ENCODE measurements at regions not wholly inside any gene's neighbourhood (a gene's known extent, or its start where the extent isn't known, plus 50 kb on each side); places are given as distances from the start of the nearest gene placed in this dataset.

DNA sequence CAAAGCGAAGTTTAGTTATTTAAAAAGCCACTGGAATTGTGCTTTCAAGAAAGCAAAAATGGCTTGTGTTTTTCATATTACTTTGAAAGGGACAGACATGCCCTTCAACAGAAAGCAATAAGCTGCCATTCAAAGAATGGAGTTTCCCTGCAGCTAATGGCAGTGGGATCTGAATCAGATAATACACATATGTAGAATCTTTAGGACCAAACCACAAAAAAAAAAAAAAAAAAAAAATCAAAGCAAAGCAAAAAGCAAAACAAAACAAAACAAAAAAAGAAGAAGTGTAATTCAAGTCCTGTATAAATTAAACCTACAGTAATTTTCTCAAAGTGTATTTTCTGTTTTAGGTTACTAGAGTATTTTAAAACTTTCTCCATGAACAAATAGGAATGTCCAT, 63.6 kb upstream of the ZNF217 start:
- TF ChIP-seq GATA2 (IDR thresholded peaks at IDR 0.05; ENCODE audit: low read depth, low read length) (no peak), GATA3 (IDR thresholded peaks at IDR 0.05; ENCODE audit: low read depth, low read length) (no peak)

- TF ChIP-seq GATA2 (IDR thresholded peaks at IDR 0.05; ENCODE audit: low read depth, low read length), result no peak
- TF ChIP-seq GATA3 (IDR thresholded peaks at IDR 0.05; ENCODE audit: low read depth, low read length), result no peak
Observed at GRCh38 chr20:53656293-53657202, 62.9 kb upstream of the ZNF217 start.

DNA sequence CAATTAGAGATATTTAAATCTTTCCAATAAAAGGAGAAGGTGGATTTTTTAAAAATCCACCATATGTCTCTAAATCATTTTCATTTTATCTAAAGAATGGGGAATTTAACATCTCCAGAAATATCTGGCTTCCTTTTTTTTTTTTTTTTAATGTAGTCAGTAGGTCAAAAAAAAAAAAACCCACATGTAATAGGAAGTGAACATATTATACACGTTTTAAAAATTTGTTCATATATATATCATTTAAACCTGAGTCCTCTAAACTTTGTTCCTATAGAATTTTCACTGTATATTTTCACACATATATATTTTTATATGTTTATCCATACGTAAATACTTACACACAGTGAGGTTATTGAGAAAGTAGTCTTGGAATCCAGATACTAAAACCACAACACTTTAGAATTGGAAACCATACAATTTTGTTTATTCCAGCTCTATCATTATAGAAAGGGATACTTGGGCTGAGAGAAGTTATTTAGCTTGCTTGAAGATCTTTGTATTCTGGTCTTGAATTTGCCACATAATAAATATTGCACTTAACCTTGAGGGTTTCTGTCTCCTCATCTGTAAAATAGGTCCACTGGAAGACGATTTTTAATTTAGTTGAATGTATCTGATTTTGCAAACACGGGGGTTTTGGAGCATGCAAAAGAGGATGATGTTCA, 62.1 kb upstream of the ZNF217 start:
- TF ChIP-seq GATA3 (IDR thresholded peaks at IDR 0.05; ENCODE audit: low read depth, low read length), result no peak
- no peak for TF ChIP-seq GATA2 (IDR thresholded peaks at IDR 0.05; ENCODE audit: low read depth, low read length)

- TF ChIP-seq GATA2 (IDR thresholded peaks at IDR 0.05; ENCODE audit: low read depth, low read length) (no peak), GATA3 (IDR thresholded peaks at IDR 0.05; ENCODE audit: low read depth, low read length) (no peak)
Observed at GRCh38 chr20:53654932-53655624, 61.4 kb upstream of the ZNF217 start.

- no peak for TF ChIP-seq GATA3 (IDR thresholded peaks at IDR 0.05; ENCODE audit: low read depth, low read length)
- no peak for TF ChIP-seq GATA2 (IDR thresholded peaks at IDR 0.05; ENCODE audit: low read depth, low read length)
Observed at GRCh38 chr20:53652859-53653517, 59.3 kb upstream of the ZNF217 start.

DNA sequence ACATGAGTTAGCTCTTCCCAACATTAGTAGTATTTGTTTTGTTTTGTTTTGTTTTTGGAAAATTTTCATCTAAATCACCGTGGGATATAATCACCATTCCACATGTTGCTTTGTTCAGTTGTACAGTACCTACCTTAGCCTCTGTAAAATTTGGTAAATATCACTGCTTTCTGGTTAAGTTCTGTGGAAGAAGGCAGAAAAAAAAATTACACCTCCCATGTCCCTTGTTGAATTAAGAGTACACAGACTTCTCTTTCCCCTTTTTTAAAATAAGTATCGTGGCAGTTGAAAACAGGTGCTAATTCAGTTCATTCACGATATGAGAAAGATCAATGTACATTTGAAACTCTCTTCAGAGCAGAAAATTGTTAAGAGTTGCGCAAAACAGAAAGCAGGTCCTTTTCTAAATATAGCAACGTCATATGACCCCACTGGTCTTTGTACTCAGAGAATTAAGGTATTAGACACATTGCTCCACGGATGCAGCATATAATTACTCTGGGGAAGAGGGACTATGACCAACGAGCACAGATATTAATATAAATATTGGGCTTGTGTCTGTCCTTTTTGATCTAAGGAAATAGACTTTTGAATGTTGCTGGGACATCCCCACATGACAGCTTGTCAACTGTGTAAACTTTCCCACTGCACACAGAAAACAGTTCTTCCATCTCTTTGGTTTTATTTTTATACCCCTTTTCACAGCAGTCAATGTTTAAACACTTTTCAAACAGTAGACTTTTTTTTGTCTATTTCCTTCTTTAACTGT, 58.6 kb upstream of the ZNF217 start:
- TF ChIP-seq GATA2 (IDR thresholded peaks at IDR 0.05; ENCODE audit: low read depth, low read length), result no peak
- no peak for TF ChIP-seq GATA3 (IDR thresholded peaks at IDR 0.05; ENCODE audit: low read depth, low read length)

DNA sequence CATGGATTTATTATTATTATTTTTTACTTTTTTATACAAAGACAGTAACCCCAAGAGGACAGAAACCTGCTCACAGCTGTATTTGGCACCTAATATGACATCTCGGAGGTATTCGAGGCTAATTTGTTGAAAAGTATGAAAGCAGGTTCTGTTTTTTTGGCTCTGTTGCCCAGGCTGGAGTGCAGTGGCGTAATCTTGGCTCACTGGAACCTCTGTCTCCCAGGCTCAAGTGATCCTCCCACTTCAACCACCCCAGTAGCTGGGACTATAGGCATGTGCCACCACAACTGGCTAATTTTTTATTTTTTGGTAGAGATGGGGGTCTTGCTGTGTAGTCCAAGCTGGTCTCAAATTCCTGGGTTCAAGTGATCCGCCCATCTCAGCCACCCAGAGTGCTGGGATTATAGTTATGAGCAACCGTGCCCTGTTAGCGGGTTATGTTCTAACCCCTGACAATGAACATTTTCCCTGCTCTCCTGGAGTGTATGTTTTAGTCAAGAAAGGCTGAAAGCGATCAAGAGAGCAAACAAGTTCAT, 53.7 kb upstream of the ZNF217 start:
- TF ChIP-seq GATA2 (IDR thresholded peaks at IDR 0.05; ENCODE audit: low read depth, low read length), result no peak
- no peak for TF ChIP-seq GATA3 (IDR thresholded peaks at IDR 0.05; ENCODE audit: low read depth, low read length)

GRCh38 chr20:53646550-53646949, 52.9 kb upstream of the ZNF217 start:
- TF ChIP-seq GATA2 (IDR thresholded peaks at IDR 0.05; ENCODE audit: low read depth, low read length) (no peak), GATA3 (IDR thresholded peaks at IDR 0.05; ENCODE audit: low read depth, low read length) (no peak)

GRCh38 chr20:53645582-53645897, 51.9 kb upstream of the ZNF217 start:
- no peak for TF ChIP-seq GATA2 (IDR thresholded peaks at IDR 0.05; ENCODE audit: low read depth, low read length)
- no peak for TF ChIP-seq GATA3 (IDR thresholded peaks at IDR 0.05; ENCODE audit: low read depth, low read length)
